IMR-90 (cell line): ENCODE measurements at regions not wholly inside any gene's neighbourhood (a gene's known extent, or its start where the extent isn't known, plus 50 kb on each side); places are given as distances from the start of the nearest gene placed in this dataset.

Experiments
- ATAC-seq: fragments of 200-7000 bp; cut with Tn5 transposase; 2 replicates; pipeline ENCODE4 v1.9.1; 2020; ENCODE audit warnings: low read depth, mild to moderate bottlenecking, moderate library complexity
- BruUV-seq: library from RNA; stranded (reverse); fragments of 400-500 nt; replicated peaks from 2 replicates; lab custom pipeline; 2021; lab: Mats Ljungman, UMichigan
- CTCF ChIA-PET: fragments of 300-600 bp; formaldehyde crosslinking; extraction: SDS; loops from one replicate; lab custom pipeline; 2021; ENCODE audit warnings: antibody characterized with exemption; lab: Yijun Ruan, JAX
- POLR2A ChIA-PET: fragments of 300-600 bp; sonication (Branson Sonifier 250); formaldehyde crosslinking; loops from one replicate; lab custom pipeline; 2022; ENCODE audit warnings: antibody characterized with exemption; ENCODE audit not compliant: unreplicated experiment; lab: Charles Lee
- DNase-seq: peaks from one replicate; pipeline ENCODE4 v3.0.0; 2013
- H2AFZ ChIP-seq: replicated peaks from 2 replicates; pipeline ENCODE3; 2013; ENCODE audit warnings: low read length, mild to moderate bottlenecking; ENCODE audit not compliant: poor library complexity
- H2AK5ac ChIP-seq: 2 replicates; pipeline ENCODE4 v1.6.1; 2013; ENCODE audit warnings: low read depth, low read length, inconsistent platforms
- H2AK9ac ChIP-seq: replicated peaks from 2 replicates; pipeline ENCODE3; 2013; ENCODE audit warnings: mild to moderate bottlenecking, low read depth, low read length, moderate library complexity; ENCODE audit not compliant: poor library complexity
- H2BK120ac ChIP-seq: 2 replicates; pipeline ENCODE4 v1.6.1; 2013; ENCODE audit warnings: low read depth, low read length, inconsistent platforms
- H2BK15ac ChIP-seq: 3 replicates; pipeline ENCODE4 v1.6.1; 2013; ENCODE audit warnings: low read depth, low read length, inconsistent platforms
- H2BK20ac ChIP-seq: 2 replicates; pipeline ENCODE4 v1.6.1; 2013; ENCODE audit warnings: low read depth, mild to moderate bottlenecking, inconsistent platforms, low read length, moderate library complexity
- H2BK5ac ChIP-seq: 2 replicates; pipeline ENCODE4 v1.6.1; 2013; ENCODE audit warnings: mild to moderate bottlenecking, low read depth, low read length, inconsistent platforms; ENCODE audit not compliant: poor library complexity, severe bottlenecking
- H3K14ac ChIP-seq: replicated peaks from 2 replicates; pipeline ENCODE4 v1.6.1; 2013; ENCODE audit warnings: low read depth, low read length, inconsistent platforms
- H3K18ac ChIP-seq: 2 replicates; pipeline ENCODE4 v1.6.1; 2013; ENCODE audit warnings: low read depth, low read length, control low read depth
- H3K23ac ChIP-seq: 2 replicates; pipeline ENCODE4 v1.6.1; 2013; ENCODE audit warnings: low read depth, low read length, inconsistent platforms
- H3K27ac ChIP-seq: 2 replicates; pipeline ENCODE4 v1.5.1; 2013; ENCODE audit warnings: mild to moderate bottlenecking, control low read depth, low read length; ENCODE audit not compliant: insufficient read depth
- H3K27me3 ChIP-seq: 2 replicates; pipeline ENCODE4 v1.6.1; 2013; ENCODE audit warnings: low read length; ENCODE audit not compliant: control insufficient read depth, insufficient read depth
- H3K36me3 ChIP-seq: 2 replicates; pipeline ENCODE4 v1.6.1; 2013; ENCODE audit warnings: low read length, mixed read lengths; ENCODE audit not compliant: control insufficient read depth, insufficient read depth
- H3K4ac ChIP-seq: 2 replicates; pipeline ENCODE4 v1.6.1; 2013; ENCODE audit warnings: low read depth, low read length, inconsistent platforms
- H3K4me1 ChIP-seq: 2 replicates; pipeline ENCODE4 v1.6.1; 2013; ENCODE audit warnings: low read length, mixed read lengths; ENCODE audit not compliant: control insufficient read depth, insufficient read depth
- H3K4me2 ChIP-seq: 2 replicates; pipeline ENCODE4 v1.6.1; 2013; ENCODE audit warnings: low read depth, mild to moderate bottlenecking, control low read depth, low read length, moderate library complexity
- H3K4me3 ChIP-seq: 2 replicates; pipeline ENCODE4 v1.5.1; 2013; ENCODE audit warnings: low read depth, mild to moderate bottlenecking, control low read depth, low read length, moderate library complexity; ENCODE audit not compliant: insufficient read depth
- H3K56ac ChIP-seq: 2 replicates; pipeline ENCODE4 v1.6.1; 2013; ENCODE audit warnings: low read length, inconsistent platforms; ENCODE audit not compliant: insufficient read depth; ENCODE audit errors: extremely low read depth
- H3K79me1 ChIP-seq, 2 experiments: 2 replicates each; pipeline ENCODE4 v1.6.1; 2013; ENCODE audit warnings: low read length in 2 of 2, inconsistent platforms in 1 of 2, low read depth in 1 of 2
- H3K9ac ChIP-seq: 2 replicates; pipeline ENCODE4 v1.6.1; 2013; ENCODE audit warnings: low read depth, low read length, control low read depth
- H3K9me1 ChIP-seq: 2 replicates; pipeline ENCODE4 v1.6.1; 2013; ENCODE audit warnings: low read length, inconsistent platforms; ENCODE audit not compliant: insufficient read depth
- H3K9me3 ChIP-seq: 2 replicates; pipeline ENCODE4 v1.6.1; 2013; ENCODE audit warnings: low read length; ENCODE audit not compliant: control insufficient read depth, insufficient read depth
- H4K20me1 ChIP-seq: 2 replicates; pipeline ENCODE4 v1.6.1; 2013; ENCODE audit warnings: low read length, inconsistent platforms; ENCODE audit not compliant: insufficient read depth
- H4K5ac ChIP-seq: 2 replicates; pipeline ENCODE4 v1.6.1; 2013; ENCODE audit warnings: mild to moderate bottlenecking, low read depth, low read length, control low read depth
- H4K8ac ChIP-seq, 2 experiments: 2 replicates each; pipeline ENCODE4 v1.6.1; 2013; ENCODE audit warnings: low read depth in 2 of 2, low read length in 2 of 2, control low read depth in 1 of 2, inconsistent platforms in 1 of 2
- H4K91ac ChIP-seq: 2 replicates; pipeline ENCODE4 v1.6.1; 2013; ENCODE audit warnings: low read depth, low read length, inconsistent platforms; ENCODE audit not compliant: insufficient read depth
- CEBPB ChIP-seq: IDR thresholded peaks from 2 replicates; pipeline ENCODE4 v1.6.1; 2012; ENCODE audit warnings: low read depth, low read length, improper control_type of control experiment
- MAFK ChIP-seq: IDR thresholded peaks from 2 replicates; pipeline ENCODE4 v1.6.1; 2012; ENCODE audit warnings: low read depth, low read length, improper control_type of control experiment
- RCOR1 ChIP-seq: IDR thresholded peaks from 2 replicates; pipeline ENCODE4 v1.6.1; 2012; ENCODE audit warnings: mild to moderate bottlenecking, low read length, improper control_type of control experiment; ENCODE audit not compliant: insufficient replicate concordance
- SMC3 ChIP-seq: fragments of 150-350 bp; IDR thresholded peaks from 2 replicates; pipeline ENCODE4 v1.6.1; 2016; ENCODE audit warnings: low read depth, mild to moderate bottlenecking, antibody characterized with exemption, low read length, moderate library complexity
- WGBS, 2 experiments: methylation state at CpG; one replicate each; pipeline versions ENCODE4 v1.1.5 to v1.1.7; 2013; ENCODE audit warnings: missing lambda C conversion rate in 2 of 2; ENCODE audit not compliant: insufficient read length in 1 of 2; ENCODE audit errors: extremely low coverage in 2 of 2; 5-methylcytosine and 5-hydroxymethylcytosine counted together
- dilution Hi-C: fragments of 300-500 bp; cut with HindIII; formaldehyde crosslinking; loops from one replicate; pipeline ENCODE4 v1.14.3; 2018; ENCODE audit warnings: low sequenced_read_pairs; ENCODE audit not compliant: unreplicated experiment
- in situ Hi-C: fragments of 300-500 bp; cut with MboI; formaldehyde crosslinking; loops from 3 replicates; pipeline ENCODE4 v1.14.3; 2019; ENCODE audit warnings: low sequenced_read_pairs, inconsistent platforms, mixed read lengths
- intact Hi-C: fragments of 100-400 bp; cut with micrococcal nuclease; formaldehyde crosslinking; loops from 2 replicates; pipeline ENCODE4 v1.10.0; 2022

- dilution Hi-C loops: no loop called here
- no peak overlapping the region for H3K9ac ChIP-seq
Measured at GRCh38 chr1:38265293-38266196, 219.0 kb upstream of the POU3F1 start.

More at GRCh38 chr1:38265293-38266196, 219.0 kb upstream of the POU3F1 start:
- Histone ChIP-seq H3K4me1 (no peaks in the 10 kb centered on the region), H4K91ac (no peak overlapping the region), H3K27ac (no peak overlapping the region), H2BK15ac (no peak overlapping the region), H2BK5ac (no peak overlapping the region), H3K4ac (no peak overlapping the region), H2BK20ac (no peak overlapping the region), H3K4me2 (no peak overlapping the region), H3K14ac (no peak overlapping the region), H4K8ac (no peak overlapping the region), H2AK5ac (no peak overlapping the region), H2BK120ac (no peak overlapping the region), H3K79me1 (no peaks in the 10 kb centered on the region), H3K18ac (no peak overlapping the region), H4K5ac (no peak overlapping the region), H3K27me3 (peaks cover 2% of the 10 kb centered on the region; the same call in 1 of the 2 replicates), H2AK9ac (no peak overlapping the region), H3K23ac (no peak overlapping the region), H3K9me1 (no peaks in the 10 kb centered on the region), H2AFZ (no peak overlapping the region), H3K9me3 (no peaks in the 10 kb centered on the region), H3K4me3 (no peak overlapping the region), H3K36me3 (no peaks in the 10 kb centered on the region), H4K20me1 (no peaks in the 10 kb centered on the region), H3K56ac (no peak overlapping the region)
- DNase-seq (no peak), ATAC-seq (no peak)
- TF ChIP-seq RCOR1 (no peak), CEBPB (no peak), MAFK (no peak), SMC3 (no peak)
- ChIA-PET CTCF (no interaction called here), POLR2A (no interaction called here)
- BruUV-seq: no TSS peak
- in situ Hi-C loops: no loop called here
- intact Hi-C loops: no loop called here
- WGBS, 2 experiments: 54% methylated on average over 13 of the region's 15 CpGs; no CpG with 5 or more reads in 1 of the 2 experiments
